Endothelial cell of umbilical vein (primary cell): ENCODE measurements at regions not wholly inside any gene's neighbourhood (a gene's known extent, or its start where the extent isn't known, plus 50 kb on each side); places are given as distances from the start of the nearest gene placed in this dataset.

Experiments
- BruUV-seq: library from RNA; stranded (reverse); fragments of 400-500 nt; replicated peaks from 2 replicates; lab custom pipeline; 2021; lab: Mats Ljungman, UMichigan
- CTCF ChIA-PET: fragments of 300-600, 350-600 bp; sonication (Branson Sonifier 250); formaldehyde crosslinking; loops from one replicate; lab custom pipeline; 2021; ENCODE audit warnings: antibody characterized with exemption, inconsistent platforms; lab: Charles Lee
- POLR2A ChIA-PET: fragments of 300-600, 350-600 bp; sonication (Branson Sonifier 250); formaldehyde crosslinking; loops from one replicate; lab custom pipeline; 2021; ENCODE audit warnings: antibody characterized with exemption, inconsistent platforms; lab: Charles Lee
- DNase-seq: peaks from one replicate; pipeline ENCODE4 v3.0.0-alpha.2; 2011; ENCODE audit warnings: low read depth, low spot score
- FAIRE-seq: peaks from 2 replicates; lab custom pipeline; 2011; peaks lifted over from hg19 to GRCh38; lab: Jason Lieb, UNC
- H2AFZ ChIP-seq: 2 replicates; pipeline ENCODE4 v1.6.0; 2012; ENCODE audit warnings: low read depth, low read length, control low read depth, inconsistent platforms
- H3K27ac ChIP-seq: 2 replicates; pipeline ENCODE4 v1.5.1; 2011; ENCODE audit warnings: low read depth, mild to moderate bottlenecking, control low read depth, low read length, moderate library complexity; ENCODE audit not compliant: insufficient read depth
- H3K27me3 ChIP-seq, 2 experiments: 2 replicates each; pipeline versions ENCODE4 v1.6.0 to v1.6.1; 2011; ENCODE audit warnings: low read length in 2 of 2, mixed read lengths in 1 of 2; ENCODE audit not compliant: control insufficient read depth in 2 of 2, insufficient read depth in 2 of 2
- H3K36me3 ChIP-seq, 2 experiments: 2 replicates in 1 of 2; 3 replicates in 1 of 2; pipeline ENCODE4 v1.5.1; 2011; ENCODE audit warnings: low read length in 2 of 2, mild to moderate bottlenecking in 1 of 2, moderate library complexity in 1 of 2; ENCODE audit not compliant: control insufficient read depth in 2 of 2, insufficient read depth in 2 of 2; ENCODE audit errors: extremely low read depth in 1 of 2
- H3K4me1 ChIP-seq: 3 replicates; pipeline ENCODE4 v1.5.1; 2011; ENCODE audit warnings: mild to moderate bottlenecking, low read length; ENCODE audit not compliant: control insufficient read depth, insufficient read depth; ENCODE audit errors: extremely low read depth
- H3K4me2 ChIP-seq: 2 replicates; pipeline ENCODE4 v1.6.1; 2011; ENCODE audit warnings: low read length, control low read depth, mixed read lengths; ENCODE audit not compliant: insufficient read depth
- H3K4me3 ChIP-seq, 3 experiments: fragments of 200-600 bp in 1 of 3; sonication (generic), shearing (Covaris generic) in 1 of 3; replicated peaks in 1 of 3; 2 replicates each; pipeline ENCODE4 v1.5.1; 2011 to 2016; ENCODE audit warnings: control low read depth in 3 of 3, low read length in 3 of 3, mild to moderate bottlenecking in 2 of 3, inconsistent platforms in 1 of 3, low read depth in 1 of 3, moderate library complexity in 1 of 3; ENCODE audit not compliant: insufficient read depth in 1 of 3
- H3K79me2 ChIP-seq: 2 replicates; pipeline ENCODE4 v1.6.0; 2012; ENCODE audit warnings: low read length, inconsistent platforms; ENCODE audit not compliant: control insufficient read depth, insufficient read depth
- H3K9ac ChIP-seq: replicated peaks from 2 replicates; pipeline ENCODE3; 2011; ENCODE audit warnings: low read length, control low read depth; ENCODE audit not compliant: insufficient read depth; ENCODE audit errors: extremely low read depth
- H3K9me1 ChIP-seq: replicated peaks from 3 replicates; pipeline ENCODE4 v1.6.0; 2011; ENCODE audit warnings: mild to moderate bottlenecking, low read length; ENCODE audit not compliant: control insufficient read depth, insufficient read depth; ENCODE audit errors: extremely low read depth
- H3K9me3 ChIP-seq: replicated peaks from 2 replicates; pipeline ENCODE4 v1.5.1; 2012; ENCODE audit warnings: low read length, inconsistent platforms; ENCODE audit not compliant: control insufficient read depth, insufficient read depth
- H4K20me1 ChIP-seq: replicated peaks from 2 replicates; pipeline ENCODE3; 2011; ENCODE audit warnings: mild to moderate bottlenecking, low read length; ENCODE audit not compliant: control insufficient read depth, insufficient read depth; ENCODE audit errors: extremely low read depth
- EZH2 ChIP-seq: IDR thresholded peaks from 2 replicates; pipeline ENCODE4 v1.6.1; 2012; ENCODE audit warnings: borderline replicate concordance, low read depth, mild to moderate bottlenecking, moderate library complexity, low read length, inconsistent platforms; ENCODE audit not compliant: severe bottlenecking
- FOS ChIP-seq: IDR thresholded peaks from 2 replicates; pipeline ENCODE4 v1.6.1; 2011; ENCODE audit warnings: mild to moderate bottlenecking, low read length, moderate library complexity, borderline replicate concordance; ENCODE audit not compliant: insufficient read depth
- GATA2 ChIP-seq: IDR thresholded peaks from 2 replicates; pipeline ENCODE4 v1.7.0; 2011; ENCODE audit warnings: low read depth, mild to moderate bottlenecking, moderate library complexity, mixed read lengths, low read length; ENCODE audit not compliant: insufficient read length, insufficient read depth
- JUN ChIP-seq: IDR thresholded peaks from 2 replicates; pipeline ENCODE4 v1.6.1; 2011; ENCODE audit warnings: borderline replicate concordance, low read depth; ENCODE audit not compliant: insufficient read length, insufficient read depth
- MYC ChIP-seq: IDR thresholded peaks from one replicate; pipeline ENCODE4 v1.6.1; 2011; ENCODE audit warnings: mild to moderate bottlenecking, low read depth, low read length
- POLR2A ChIP-seq: IDR thresholded peaks from 2 replicates; pipeline ENCODE4 v1.6.1; 2012; ENCODE audit warnings: low read depth, mild to moderate bottlenecking, control low read depth, low read length
- POLR2AphosphoS5 ChIP-seq: IDR thresholded peaks from 2 replicates; pipeline ENCODE4 v1.6.1; 2012; ENCODE audit warnings: low read depth, mild to moderate bottlenecking, control low read depth, low read length, moderate library complexity; ENCODE audit not compliant: insufficient read depth
- dilution Hi-C: fragments of 300-500 bp; cut with MboI; formaldehyde crosslinking; loops from one replicate; pipeline ENCODE4 v1.15.0; 2019; ENCODE audit warnings: low sequenced_read_pairs; ENCODE audit not compliant: extremely low pct_ligation_motif_present
- intact Hi-C: fragments of 100-400 bp; cut with micrococcal nuclease; formaldehyde crosslinking; loops from one replicate; pipeline ENCODE4 v1.10.0; 2022
- TF ChIP-seq, protein P1 (sequence below), 2 donors: IDR thresholded peaks; 1 replicate in 1 of 2; 2 replicates in 1 of 2; pipeline ENCODE4 v1.5.1; 2011; ENCODE audit warnings: low read length in 2 of 2, mild to moderate bottlenecking in 2 of 2, moderate library complexity in 2 of 2, control low read depth in 1 of 2, inconsistent platforms in 1 of 2, low read depth in 1 of 2; ENCODE audit not compliant: insufficient read depth in 1 of 2; ENCODE audit errors: extremely low read depth in 1 of 2
- TF ChIP-seq, protein P2 (sequence below): IDR thresholded peaks from 2 replicates; pipeline ENCODE4 v1.6.1; 2011; ENCODE audit not compliant: insufficient read depth, insufficient read length

- TSS peak; percentile 62 for BruUV-seq
- H3K27ac ChIP-seq = peak overlapping the region; percentile 45
- ChIA-PET CTCF (interaction anchor here (0.9 to 2.0 kb wide), 13 partner anchors 8 to 436 kb away, joined by 3 to 11 read pairs (median 3); partner anchors contain the start of gene BMP2), POLR2A (no interaction called here)
- no peaks in the 10 kb centered on the region for H3K9me3 ChIP-seq
- TF ChIP-seq JUN (no peak), FOS (peak; percentile 71), POLR2AphosphoS5 (peak; percentile 55), POLR2A (no peak), EZH2 (no peak), GATA2 (peak; percentile 78), MYC (no peak)
- TF ChIP-seq, protein P1, sequence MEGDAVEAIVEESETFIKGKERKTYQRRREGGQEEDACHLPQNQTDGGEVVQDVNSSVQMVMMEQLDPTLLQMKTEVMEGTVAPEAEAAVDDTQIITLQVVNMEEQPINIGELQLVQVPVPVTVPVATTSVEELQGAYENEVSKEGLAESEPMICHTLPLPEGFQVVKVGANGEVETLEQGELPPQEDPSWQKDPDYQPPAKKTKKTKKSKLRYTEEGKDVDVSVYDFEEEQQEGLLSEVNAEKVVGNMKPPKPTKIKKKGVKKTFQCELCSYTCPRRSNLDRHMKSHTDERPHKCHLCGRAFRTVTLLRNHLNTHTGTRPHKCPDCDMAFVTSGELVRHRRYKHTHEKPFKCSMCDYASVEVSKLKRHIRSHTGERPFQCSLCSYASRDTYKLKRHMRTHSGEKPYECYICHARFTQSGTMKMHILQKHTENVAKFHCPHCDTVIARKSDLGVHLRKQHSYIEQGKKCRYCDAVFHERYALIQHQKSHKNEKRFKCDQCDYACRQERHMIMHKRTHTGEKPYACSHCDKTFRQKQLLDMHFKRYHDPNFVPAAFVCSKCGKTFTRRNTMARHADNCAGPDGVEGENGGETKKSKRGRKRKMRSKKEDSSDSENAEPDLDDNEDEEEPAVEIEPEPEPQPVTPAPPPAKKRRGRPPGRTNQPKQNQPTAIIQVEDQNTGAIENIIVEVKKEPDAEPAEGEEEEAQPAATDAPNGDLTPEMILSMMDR (IDR thresholded peaks at IDR 0.05; ENCODE audit: extremely low read depth in 1 of 2, insufficient read depth in 1 of 2, low read depth in 1 of 2, low read length in 2 of 2) = no peak
- TF ChIP-seq, protein P2, sequence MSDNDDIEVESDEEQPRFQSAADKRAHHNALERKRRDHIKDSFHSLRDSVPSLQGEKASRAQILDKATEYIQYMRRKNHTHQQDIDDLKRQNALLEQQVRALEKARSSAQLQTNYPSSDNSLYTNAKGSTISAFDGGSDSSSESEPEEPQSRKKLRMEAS = no peak
- H3K79me2 ChIP-seq = no peaks in the 10 kb centered on the region
- FAIRE-seq (peak; percentile 80), DNase-seq (peak; percentile 90)
- no peaks in the 10 kb centered on the region for H3K27me3 ChIP-seq
- H3K4me1 ChIP-seq = peaks cover 68% of the 10 kb centered on the region
- peak overlapping the region; percentile 25 for H3K9ac ChIP-seq
- intact Hi-C loops (loop anchor here (2.0 to 5.0 kb wide), 3 partner anchors 47 to 118 kb away; no protein-coding TSS in a partner anchor), dilution Hi-C loops (no loop called here)
- H2AFZ ChIP-seq = peak overlapping the region; percentile 30
- H3K9me1 ChIP-seq = no peaks in the 10 kb centered on the region
- H3K4me3 ChIP-seq = no peak overlapping the region
- peak overlapping the region; percentile 66 for H3K4me2 ChIP-seq
- no peaks in the 10 kb centered on the region for H3K36me3 ChIP-seq
- no peaks in the 10 kb centered on the region for H4K20me1 ChIP-seq
Measured at GRCh38 chr20:6700563-6701329, 66.7 kb upstream of the BMP2 start.
